SU-DHL-6 (cell line): ENCODE measurements at regions not wholly inside any gene's neighbourhood (a gene's known extent, or its start where the extent isn't known, plus 50 kb on each side); places are given as distances from the start of the nearest gene placed in this dataset.

Experiments used
- H2AFZ ChIP-seq: fragments of 200-600 bp; sonication (generic); 2 replicates; pipeline ENCODE4 v1.6.1; 2014; ENCODE audit warnings: low read depth, mild to moderate bottlenecking, moderate library complexity, mixed read lengths, antibody characterized with exemption, low read length; ENCODE audit not compliant: severe bottlenecking
- H3F3A ChIP-seq: fragments of 200-600 bp; shearing (Covaris generic); 2 replicates; pipeline ENCODE4 v1.6.0; 2016; ENCODE audit warnings: antibody characterized with exemption, mild to moderate bottlenecking; ENCODE audit not compliant: insufficient read depth
- H3K27ac ChIP-seq: fragments of 200-600 bp; sonication (generic); 2 replicates; pipeline ENCODE4 v1.5.1; 2016; ENCODE audit warnings: low read depth, mild to moderate bottlenecking, low read length, moderate library complexity, mixed read lengths
- H3K27me3 ChIP-seq: fragments of 200-600 bp; sonication (generic), shearing (Covaris generic); 2 replicates; pipeline ENCODE4 v1.6.0; 2014; ENCODE audit warnings: mild to moderate bottlenecking, low read length
- H3K36me3 ChIP-seq: fragments of 200-600 bp; sonication (generic); 2 replicates; pipeline ENCODE4 v1.6.1; 2014; ENCODE audit warnings: mild to moderate bottlenecking, low read length, mixed read lengths
- H3K4me2 ChIP-seq: fragments of 300-600, 200-600 bp; shearing (Covaris generic), sonication (generic); 2 replicates; pipeline ENCODE4 v1.6.0; 2014; ENCODE audit warnings: low read length, low read depth, mild to moderate bottlenecking; ENCODE audit not compliant: poor library complexity, severe bottlenecking
- H3K4me3 ChIP-seq: fragments of 200-600 bp; sonication (generic); 2 replicates; pipeline ENCODE4 v1.5.1; 2014; ENCODE audit warnings: antibody characterized with exemption, low read length, mild to moderate bottlenecking, mixed read lengths; ENCODE audit not compliant: insufficient read depth, poor library complexity, severe bottlenecking
- H3K79me2 ChIP-seq: fragments of 200-600 bp; sonication (generic); 2 replicates; pipeline ENCODE4 v1.6.1; 2014; ENCODE audit warnings: mild to moderate bottlenecking, low read length, moderate library complexity; ENCODE audit not compliant: insufficient read depth
- H3K9ac ChIP-seq: fragments of 200-600 bp; sonication (generic); 2 replicates; pipeline ENCODE4 v1.7.0; 2014; ENCODE audit warnings: mild to moderate bottlenecking, low read length
- H3K9me2 ChIP-seq: fragments of 200-600 bp; sonication (generic); replicated peaks from 2 replicates; pipeline ENCODE4 v1.6.1; 2014; ENCODE audit warnings: low read length; ENCODE audit not compliant: insufficient read depth
- H3K9me3 ChIP-seq: fragments of 200-600 bp; sonication (generic); 2 replicates; pipeline ENCODE4 v1.6.1; 2014; ENCODE audit warnings: low read length, mixed read lengths; ENCODE audit not compliant: insufficient read depth
- H4K20me1 ChIP-seq: fragments of 200-600 bp; sonication (generic); 2 replicates; pipeline ENCODE4 v1.6.1; 2014; ENCODE audit warnings: low read depth, mild to moderate bottlenecking, antibody characterized with exemption, low read length, moderate library complexity, mixed read lengths
- EZH2phosphoT487 ChIP-seq: fragments of 200-600 bp; sonication (generic), shearing (Covaris generic); conservative IDR thresholded peaks from 2 replicates; pipeline ENCODE4 v1.6.1; 2018; ENCODE audit warnings: mild to moderate bottlenecking, antibody characterized with exemption, low read length, moderate library complexity, mixed read lengths
- TF ChIP-seq, protein P1 (sequence below): fragments of 200-600 bp; sonication (generic); IDR thresholded peaks from one replicate; pipeline ENCODE4 v1.5.1; 2017; ENCODE audit warnings: antibody characterized with exemption, mild to moderate bottlenecking, low read length, moderate library complexity; ENCODE audit not compliant: insufficient read depth, poor library complexity, severe bottlenecking

GRCh38 chr10:23557777-23558176 lies 118.9 kb downstream of the OTUD1 start:
- H3K4me3 ChIP-seq = no peak overlapping the region
- no peaks in the 10 kb centered on the region for H3K36me3 ChIP-seq
- H2AFZ ChIP-seq = no peak overlapping the region
- H3F3A ChIP-seq = no peaks in the 10 kb centered on the region
- H3K9ac ChIP-seq = no peak overlapping the region
- no peaks in the 10 kb centered on the region for H4K20me1 ChIP-seq
- no peak overlapping the region for H3K4me2 ChIP-seq
- 0 out of 2 replicates have a peak, but pooled peaks cover 2% of the 10 kb centered on the region for H3K9me2 ChIP-seq
- TF ChIP-seq, protein P1, sequence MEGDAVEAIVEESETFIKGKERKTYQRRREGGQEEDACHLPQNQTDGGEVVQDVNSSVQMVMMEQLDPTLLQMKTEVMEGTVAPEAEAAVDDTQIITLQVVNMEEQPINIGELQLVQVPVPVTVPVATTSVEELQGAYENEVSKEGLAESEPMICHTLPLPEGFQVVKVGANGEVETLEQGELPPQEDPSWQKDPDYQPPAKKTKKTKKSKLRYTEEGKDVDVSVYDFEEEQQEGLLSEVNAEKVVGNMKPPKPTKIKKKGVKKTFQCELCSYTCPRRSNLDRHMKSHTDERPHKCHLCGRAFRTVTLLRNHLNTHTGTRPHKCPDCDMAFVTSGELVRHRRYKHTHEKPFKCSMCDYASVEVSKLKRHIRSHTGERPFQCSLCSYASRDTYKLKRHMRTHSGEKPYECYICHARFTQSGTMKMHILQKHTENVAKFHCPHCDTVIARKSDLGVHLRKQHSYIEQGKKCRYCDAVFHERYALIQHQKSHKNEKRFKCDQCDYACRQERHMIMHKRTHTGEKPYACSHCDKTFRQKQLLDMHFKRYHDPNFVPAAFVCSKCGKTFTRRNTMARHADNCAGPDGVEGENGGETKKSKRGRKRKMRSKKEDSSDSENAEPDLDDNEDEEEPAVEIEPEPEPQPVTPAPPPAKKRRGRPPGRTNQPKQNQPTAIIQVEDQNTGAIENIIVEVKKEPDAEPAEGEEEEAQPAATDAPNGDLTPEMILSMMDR = no peak
- no peak for TF ChIP-seq EZH2phosphoT487
- no peaks in the 10 kb centered on the region for H3K9me3 ChIP-seq
- H3K27ac ChIP-seq = no peak overlapping the region
- H3K27me3 ChIP-seq = no peaks in the 10 kb centered on the region
- no peaks in the 10 kb centered on the region for H3K79me2 ChIP-seq

GRCh38 chr10:23558361-23558799 lies 119.5 kb downstream of the OTUD1 start:
- Histone ChIP-seq H3K9me2 (0 out of 2 replicates have a peak, but pooled peaks cover 2% of the 10 kb centered on the region), H3K27ac (no peak overlapping the region), H2AFZ (no peak overlapping the region), H3K4me3 (no peak overlapping the region), H3K27me3 (no peaks in the 10 kb centered on the region), H3K4me2 (no peak overlapping the region), H4K20me1 (no peaks in the 10 kb centered on the region), H3K9ac (no peak overlapping the region), H3F3A (no peaks in the 10 kb centered on the region), H3K79me2 (no peaks in the 10 kb centered on the region), H3K36me3 (no peaks in the 10 kb centered on the region), H3K9me3 (no peaks in the 10 kb centered on the region)
- TF ChIP-seq, protein P1 = no peak
- no peak for TF ChIP-seq EZH2phosphoT487

GRCh38 chr10:23568996-23569395 lies 130.1 kb downstream of the OTUD1 start:
- no peak overlapping the region for H3K4me3 ChIP-seq
- H3F3A ChIP-seq = no peaks in the 10 kb centered on the region
- no peak overlapping the region for H3K27ac ChIP-seq
- no peaks in the 10 kb centered on the region for H3K36me3 ChIP-seq
- no peaks in the 10 kb centered on the region for H3K9me2 ChIP-seq
- H3K9ac ChIP-seq = no peak overlapping the region
- no peak for TF ChIP-seq EZH2phosphoT487
- TF ChIP-seq, protein P1 = no peak
- H3K4me2 ChIP-seq = no peak overlapping the region
- H4K20me1 ChIP-seq = no peaks in the 10 kb centered on the region
- H3K9me3 ChIP-seq = peaks cover 6% of the 10 kb centered on the region; the same call in 1 of the 2 replicates
- H3K79me2 ChIP-seq = no peaks in the 10 kb centered on the region
- no peaks in the 10 kb centered on the region; the same call in 1 of the 2 replicates for H3K27me3 ChIP-seq
- no peak overlapping the region for H2AFZ ChIP-seq
